A673 (cell line): ENCODE measurements at regions not wholly inside any gene's neighbourhood (a gene's known extent, or its start where the extent isn't known, plus 50 kb on each side); places are given as distances from the start of the nearest gene placed in this dataset.
"Not testable (repeated sequence)": the region's sequence is repeated elsewhere in the genome, so short reads cannot be mapped to it uniquely, and the experiment has no call there.

Experiments
- BruUV-seq: library from RNA; stranded (reverse); fragments of 400-500 nt; replicated peaks from 2 replicates; lab custom pipeline; 2021; lab: Mats Ljungman, UMichigan
- CTCF ChIA-PET: fragments of 300-600 bp; sonication (Branson Sonifier 250); formaldehyde crosslinking; loops from one replicate; lab custom pipeline; 2022; ENCODE audit warnings: antibody characterized with exemption; lab: Charles Lee
- POLR2A ChIA-PET: fragments of 300-600 bp; sonication (Branson Sonifier 250); formaldehyde crosslinking; loops from one replicate; lab custom pipeline; 2022; ENCODE audit warnings: antibody characterized with exemption; ENCODE audit not compliant: low non-redundant PET; lab: Charles Lee
- DNase-seq: peaks from one replicate; pipeline ENCODE4 v3.0.0-alpha.2; 2015; ENCODE audit warnings: low spot score
- H3K27ac ChIP-seq: fragments of 200-600 bp; sonication (generic); 2 replicates; pipeline ENCODE4 v1.5.1; 2016; ENCODE audit warnings: mixed run types, low read depth, mild to moderate bottlenecking, mixed read lengths, antibody characterized with exemption, low read length; ENCODE audit not compliant: poor library complexity, severe bottlenecking
- H3K27me3 ChIP-seq: fragments of 200-600 bp; sonication (generic); replicated peaks from 2 replicates; pipeline ENCODE4 v1.6.1; 2017; ENCODE audit warnings: mixed run types, low read depth, mild to moderate bottlenecking, mixed read lengths, antibody characterized with exemption, low read length; ENCODE audit not compliant: insufficient read depth, poor library complexity
- H3K36me3 ChIP-seq: fragments of 200-600 bp; sonication (generic); 2 replicates; pipeline ENCODE4 v1.6.1; 2016; ENCODE audit warnings: mixed run types, mild to moderate bottlenecking, mixed read lengths, antibody characterized with exemption, low read length; ENCODE audit not compliant: insufficient read depth, poor library complexity, severe bottlenecking
- H3K4me1 ChIP-seq: fragments of 200-600 bp; sonication (generic); 2 replicates; pipeline ENCODE4 v1.6.1; 2017; ENCODE audit warnings: mixed run types, mild to moderate bottlenecking, mixed read lengths, antibody characterized with exemption, low read length; ENCODE audit not compliant: insufficient read depth, poor library complexity, severe bottlenecking
- H3K4me3 ChIP-seq: fragments of 200-600 bp; sonication (generic); 2 replicates; pipeline ENCODE4 v1.5.1; 2016; ENCODE audit warnings: low read depth, mixed run types, mild to moderate bottlenecking, mixed read lengths, low read length; ENCODE audit not compliant: poor library complexity, severe bottlenecking
- H3K9me3 ChIP-seq: fragments of 200-600 bp; sonication (generic); 2 replicates; pipeline ENCODE4 v1.6.1; 2016; ENCODE audit warnings: mixed run types, low read depth, mild to moderate bottlenecking, mixed read lengths, antibody characterized with exemption, low read length; ENCODE audit not compliant: poor library complexity, severe bottlenecking
- EZH2 ChIP-seq: fragments of 200-600 bp; sonication (generic); IDR thresholded peaks from 2 replicates; pipeline ENCODE4 v1.6.1; 2017; ENCODE audit warnings: borderline replicate concordance, low read depth, mild to moderate bottlenecking, mixed read lengths, antibody characterized with exemption, low read length; ENCODE audit not compliant: poor library complexity, severe bottlenecking
- intact Hi-C: fragments of 100-400 bp; cut with micrococcal nuclease; formaldehyde crosslinking; loops from one replicate; pipeline ENCODE4 v1.10.0; 2022; ENCODE audit not compliant: unreplicated experiment
- TF ChIP-seq, protein P1 (sequence below): fragments of 300-800, 200-600 bp; sonication (generic); conservative IDR thresholded peaks from 2 replicates; pipeline ENCODE4 v1.5.1; 2017; ENCODE audit warnings: low read depth, mild to moderate bottlenecking, antibody characterized with exemption, low read length, moderate library complexity, mixed read lengths

DNA sequence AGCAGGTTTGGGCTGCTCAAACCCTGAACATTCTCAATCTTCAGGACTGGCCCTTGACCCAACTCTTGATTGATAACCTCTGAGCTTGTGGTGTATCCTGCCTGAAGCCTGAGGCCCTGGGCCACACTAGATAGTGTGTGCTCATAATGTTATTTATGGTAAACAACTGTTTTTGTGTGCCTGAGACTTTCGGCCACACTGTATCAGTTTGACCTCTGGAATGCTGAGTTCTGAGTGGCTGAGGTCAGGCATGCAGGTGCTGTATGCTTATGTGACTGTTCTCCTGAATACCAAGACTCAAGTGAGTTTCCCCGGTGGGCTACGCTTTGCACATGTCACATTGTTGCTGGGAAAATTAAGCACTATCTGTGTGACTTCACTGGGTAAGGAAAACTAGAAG is 82.2 kb upstream of the RMP24 start:
- no TSS peak for BruUV-seq
- peaks cover 5% of the 10 kb centered on the region for H3K27me3 ChIP-seq

DNA sequence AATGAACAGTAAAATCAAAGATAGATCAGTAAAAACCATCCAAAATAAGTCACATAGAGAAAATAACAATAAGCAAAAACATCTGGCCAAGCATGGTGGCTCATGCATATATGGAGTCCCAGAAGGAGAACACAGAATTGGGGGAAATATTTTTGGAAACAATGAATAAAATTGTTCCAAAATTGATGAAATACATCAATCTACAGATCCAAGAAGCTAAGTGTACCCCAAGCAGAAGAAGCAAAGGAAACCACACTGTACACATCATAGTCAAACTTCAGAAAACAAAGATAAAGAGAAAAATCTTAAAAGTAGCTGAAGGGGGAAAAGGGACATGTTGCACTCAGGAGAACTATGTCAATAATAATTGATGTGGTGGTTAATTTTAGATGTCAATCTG is 80.4 kb upstream of the RMP24 start:
- TF ChIP-seq, protein P1, sequence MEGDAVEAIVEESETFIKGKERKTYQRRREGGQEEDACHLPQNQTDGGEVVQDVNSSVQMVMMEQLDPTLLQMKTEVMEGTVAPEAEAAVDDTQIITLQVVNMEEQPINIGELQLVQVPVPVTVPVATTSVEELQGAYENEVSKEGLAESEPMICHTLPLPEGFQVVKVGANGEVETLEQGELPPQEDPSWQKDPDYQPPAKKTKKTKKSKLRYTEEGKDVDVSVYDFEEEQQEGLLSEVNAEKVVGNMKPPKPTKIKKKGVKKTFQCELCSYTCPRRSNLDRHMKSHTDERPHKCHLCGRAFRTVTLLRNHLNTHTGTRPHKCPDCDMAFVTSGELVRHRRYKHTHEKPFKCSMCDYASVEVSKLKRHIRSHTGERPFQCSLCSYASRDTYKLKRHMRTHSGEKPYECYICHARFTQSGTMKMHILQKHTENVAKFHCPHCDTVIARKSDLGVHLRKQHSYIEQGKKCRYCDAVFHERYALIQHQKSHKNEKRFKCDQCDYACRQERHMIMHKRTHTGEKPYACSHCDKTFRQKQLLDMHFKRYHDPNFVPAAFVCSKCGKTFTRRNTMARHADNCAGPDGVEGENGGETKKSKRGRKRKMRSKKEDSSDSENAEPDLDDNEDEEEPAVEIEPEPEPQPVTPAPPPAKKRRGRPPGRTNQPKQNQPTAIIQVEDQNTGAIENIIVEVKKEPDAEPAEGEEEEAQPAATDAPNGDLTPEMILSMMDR, result no peak
- TF ChIP-seq EZH2, result no peak

More for the DNA sequence above, 82.2 kb upstream of the RMP24 start:
- TF ChIP-seq, protein P1, result no peak
- no peak for TF ChIP-seq EZH2
- no peaks in the 10 kb centered on the region for H3K4me1 ChIP-seq
- CTCF ChIA-PET, result no interaction called here
- H3K9me3 ChIP-seq, result no peaks in the 10 kb centered on the region
- POLR2A ChIA-PET, result no interaction called here
- intact Hi-C loops, result no loop called here
- H3K36me3 ChIP-seq, result no peaks in the 10 kb centered on the region
- no peak overlapping the region for H3K4me3 ChIP-seq
- no peak overlapping the region for H3K27ac ChIP-seq
- DNase-seq, result no peak

DNA sequence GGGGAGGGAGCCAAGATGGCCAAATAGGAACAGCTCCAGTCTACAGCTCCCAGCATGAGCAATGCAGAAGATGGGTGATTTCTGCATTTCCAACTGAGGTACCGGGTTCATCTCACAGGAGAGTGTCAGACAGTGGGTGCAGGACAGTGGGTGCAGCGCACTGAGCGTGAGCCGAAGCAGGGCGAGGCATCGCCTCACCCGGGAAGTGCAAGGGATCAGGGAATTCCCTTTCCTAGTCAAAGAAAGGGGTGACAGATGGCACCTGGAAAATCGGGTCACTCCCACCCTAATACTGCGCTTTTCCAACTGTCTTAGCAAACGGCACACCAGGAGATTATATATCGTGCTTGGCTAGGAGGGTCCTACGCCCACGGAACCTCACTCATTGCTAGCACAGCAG is 75.0 kb upstream of the RMP24 start:
- CTCF ChIA-PET, result not testable (repeated sequence)

More for the DNA sequence above, 80.4 kb upstream of the RMP24 start:
- intact Hi-C loops, result no loop called here
- Histone ChIP-seq H3K27ac (no peak overlapping the region), H3K4me3 (no peak overlapping the region), H3K36me3 (no peaks in the 10 kb centered on the region), H3K4me1 (no peaks in the 10 kb centered on the region), H3K9me3 (no peaks in the 10 kb centered on the region), H3K27me3 (peaks cover 5% of the 10 kb centered on the region)
- no TSS peak for BruUV-seq
- CTCF ChIA-PET, result no interaction called here
- POLR2A ChIA-PET, result no interaction called here
- no peak for DNase-seq

DNA sequence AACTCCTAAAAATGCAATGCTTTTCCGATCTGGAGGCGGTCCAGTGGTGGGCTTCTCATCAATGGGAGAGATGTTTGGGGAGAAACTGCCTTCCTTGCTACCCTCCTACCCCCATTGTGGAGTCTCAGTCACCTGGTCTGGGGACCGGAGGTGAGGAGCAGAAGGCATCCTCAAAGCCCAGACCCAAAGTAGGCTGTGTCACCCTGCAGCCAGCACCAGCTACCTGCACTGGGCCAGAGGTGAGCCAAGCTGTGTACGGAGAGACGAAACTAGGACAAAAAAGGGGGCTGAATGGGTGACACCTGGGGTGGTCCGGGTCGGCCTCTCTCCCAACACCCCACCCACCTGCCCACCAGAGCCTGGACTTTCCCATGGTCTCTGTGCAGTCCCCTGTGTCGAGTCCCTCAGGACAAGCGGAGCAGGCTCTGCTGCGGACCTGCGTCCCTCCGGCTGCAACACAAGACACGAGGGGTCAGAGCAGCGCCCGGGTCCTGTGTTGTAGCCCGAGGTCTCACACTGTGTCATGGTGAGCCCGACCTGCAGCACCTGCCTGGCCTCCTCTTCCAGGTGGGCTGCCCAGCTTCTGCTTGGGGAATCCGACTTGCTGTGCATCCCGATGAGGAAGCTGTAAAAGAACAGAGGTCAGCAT is 68.0 kb upstream of the RMP24 start:
- POLR2A ChIA-PET, result no interaction called here
- TF ChIP-seq, protein P1, result no peak
- no peak for TF ChIP-seq EZH2

More for the DNA sequence above, 75.0 kb upstream of the RMP24 start:
- intact Hi-C loops, H3K27me3 ChIP-seq, POLR2A ChIA-PET, DNase-seq, BruUV-seq, H3K4me1 ChIP-seq, H3K27ac ChIP-seq, H3K4me3 ChIP-seq, H3K36me3 ChIP-seq, H3K9me3 ChIP-seq: not testable (repeated sequence)

More for the DNA sequence above, 68.0 kb upstream of the RMP24 start:
- intact Hi-C loops, result no loop called here
- Histone ChIP-seq H3K4me1 (no peaks in the 10 kb centered on the region), H3K27me3 (no peaks in the 10 kb centered on the region), H3K36me3 (no peaks in the 10 kb centered on the region), H3K4me3 (no peak overlapping the region), H3K9me3 (no peaks in the 10 kb centered on the region), H3K27ac (no peak overlapping the region)
- no TSS peak for BruUV-seq
- CTCF ChIA-PET, result no interaction called here
- no peak for DNase-seq
